HFFc6 (cell line): ENCODE measurements at regions not wholly inside any gene's neighbourhood (a gene's known extent, or its start where the extent isn't known, plus 50 kb on each side); places are given as distances from the start of the nearest gene placed in this dataset.

Experiments
- DNase-seq: peaks from one replicate; pipeline ENCODE4 v3.0.0-alpha.2; 2018
- H3K27ac Mint-ChIP-seq: 2 replicates; pipeline ENCODE4 v1.8.0; 2020; ENCODE audit warnings: mild to moderate bottlenecking, mixed read lengths
- H3K27me3 Mint-ChIP-seq: 2 replicates; pipeline ENCODE4 v1.8.0; 2021; ENCODE audit warnings: mild to moderate bottlenecking, moderate library complexity, mixed read lengths; ENCODE audit not compliant: insufficient read depth
- H3K36me3 Mint-ChIP-seq: 2 replicates; pipeline ENCODE4 v1.8.0; 2021; ENCODE audit warnings: low read depth, mixed read lengths
- H3K4me1 Mint-ChIP-seq: 2 replicates; pipeline ENCODE4 v1.8.0; 2020; ENCODE audit warnings: low read depth, mixed read lengths
- H3K4me3 Mint-ChIP-seq: 2 replicates; pipeline ENCODE4 v1.8.0; 2020; ENCODE audit warnings: mild to moderate bottlenecking, moderate library complexity, mixed read lengths
- H3K9me3 Mint-ChIP-seq: 2 replicates; pipeline ENCODE4 v1.8.0; 2020; ENCODE audit warnings: mild to moderate bottlenecking, mixed read lengths
- CTCF ChIP-seq: fragments of 200-600 bp; sonication (generic); IDR thresholded peaks from 2 replicates; pipeline ENCODE4 v1.5.0; 2021; ENCODE audit warnings: antibody characterized with exemption, mild to moderate bottlenecking

GRCh38 chr3:191531434-191531972 is 70.5 kb downstream of the PYDC2 start:
- DNase-seq, result peak; percentile 60
- no peak for TF ChIP-seq CTCF
- H3K36me3 Mint-ChIP-seq, result peaks cover 7% of the 10 kb centered on the region; the same call in 1 of the 2 replicates
- H3K4me3 Mint-ChIP-seq, result peak overlapping the region; percentile 6; the same call in 1 of the 2 replicates
- peak overlapping the region; percentile 16; the same call in 1 of the 2 replicates for H3K27ac Mint-ChIP-seq
- H3K9me3 Mint-ChIP-seq, result peaks cover 8% of the 10 kb centered on the region
- H3K4me1 Mint-ChIP-seq, result peaks cover 33% of the 10 kb centered on the region; the same call in 1 of the 2 replicates
- H3K27me3 Mint-ChIP-seq, result no peaks in the 10 kb centered on the region

DNA sequence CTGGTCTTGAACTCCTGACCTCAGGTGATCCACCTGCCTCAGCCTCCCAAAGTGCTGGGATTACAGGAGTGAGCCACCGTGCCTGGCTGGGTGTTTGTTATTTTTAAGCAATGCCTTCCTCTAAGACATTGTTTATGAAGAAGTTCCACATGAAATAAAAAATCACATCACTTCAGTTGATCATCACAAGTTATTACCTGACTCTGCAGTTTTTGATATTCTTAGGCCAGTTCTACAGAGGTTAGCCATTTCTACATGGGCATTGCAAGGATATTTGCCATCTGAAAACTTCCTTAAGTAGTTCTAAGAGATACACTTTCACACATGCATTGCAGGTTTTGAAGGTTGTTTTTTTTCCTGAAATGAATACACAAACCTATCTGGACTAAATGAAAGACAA is 82.1 kb downstream of the PYDC2 start:
- no peak for TF ChIP-seq CTCF
- H3K27me3 Mint-ChIP-seq, result no peaks in the 10 kb centered on the region
- no peak overlapping the region for H3K27ac Mint-ChIP-seq
- no peak overlapping the region for H3K4me3 Mint-ChIP-seq
- no peaks in the 10 kb centered on the region for H3K4me1 Mint-ChIP-seq
- peaks cover 12% of the 10 kb centered on the region for H3K9me3 Mint-ChIP-seq
- H3K36me3 Mint-ChIP-seq, result peaks cover 2% of the 10 kb centered on the region; the same call in 1 of the 2 replicates
- no peak for DNase-seq

DNA sequence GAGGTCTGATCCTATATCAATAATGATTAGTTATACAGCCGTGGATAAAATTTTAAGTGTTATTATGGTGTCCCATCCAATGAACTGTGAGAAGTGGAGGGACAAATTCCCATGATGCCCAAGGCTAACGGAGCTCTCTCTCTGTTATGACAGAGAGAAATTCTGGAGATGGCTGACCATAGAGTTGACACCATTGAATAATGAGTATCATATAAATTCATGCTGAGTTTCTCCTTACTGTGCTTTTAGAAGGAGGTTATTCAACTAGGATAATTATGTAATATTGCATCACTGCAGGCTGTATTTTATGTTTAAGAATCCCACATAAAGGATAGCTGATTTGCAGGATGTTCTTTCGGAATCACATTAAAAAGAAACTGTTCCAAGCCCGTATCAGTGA is 82.9 kb downstream of the PYDC2 start:
- peaks cover 9% of the 10 kb centered on the region; the same call in 1 of the 2 replicates for H3K36me3 Mint-ChIP-seq
- H3K4me3 Mint-ChIP-seq, result no peak overlapping the region
- H3K9me3 Mint-ChIP-seq, result peaks cover 21% of the 10 kb centered on the region
- H3K27me3 Mint-ChIP-seq, result no peaks in the 10 kb centered on the region; the same call in 1 of the 2 replicates
- DNase-seq, result no peak
- no peak overlapping the region for H3K27ac Mint-ChIP-seq
- no peak for TF ChIP-seq CTCF
- no peaks in the 10 kb centered on the region for H3K4me1 Mint-ChIP-seq

- Mint-ChIP-seq H3K4me3 (no peak overlapping the region), H3K9me3 (peaks cover 23% of the 10 kb centered on the region), H3K4me1 (no peaks in the 10 kb centered on the region), H3K27me3 (no peaks in the 10 kb centered on the region; the same call in none of the 2 replicates), H3K36me3 (peaks cover 9% of the 10 kb centered on the region; the same call in 1 of the 2 replicates), H3K27ac (no peak overlapping the region)
- TF ChIP-seq CTCF, result no peak
- no peak for DNase-seq
Measured at GRCh38 chr3:191549357-191549756, 88.4 kb downstream of the PYDC2 start.

DNA sequence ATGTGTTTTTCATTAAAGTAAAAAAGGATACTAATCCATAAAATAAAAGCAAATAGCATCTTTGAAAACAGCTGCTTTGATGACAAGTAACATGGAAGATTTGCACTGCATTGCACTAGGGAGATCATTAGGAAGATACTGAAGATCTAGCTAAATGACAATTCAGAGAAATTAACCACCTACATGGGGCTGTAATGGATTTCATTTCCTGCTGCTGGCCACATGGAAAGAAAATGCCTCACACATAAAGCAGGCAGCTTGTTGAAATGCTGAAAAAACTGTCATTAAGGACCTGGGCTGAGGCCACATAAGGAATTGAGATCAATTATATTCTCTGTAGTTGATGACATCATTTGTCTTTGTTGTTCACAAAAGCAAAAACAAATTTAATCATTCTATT is 94.1 kb downstream of the PYDC2 start:
- Mint-ChIP-seq H3K27me3 (no peaks in the 10 kb centered on the region; the same call in 1 of the 2 replicates), H3K4me1 (no peaks in the 10 kb centered on the region; the same call in 1 of the 2 replicates), H3K4me3 (no peak overlapping the region), H3K36me3 (no peaks in the 10 kb centered on the region), H3K9me3 (peaks cover 3% of the 10 kb centered on the region; the same call in 1 of the 2 replicates), H3K27ac (no peak overlapping the region)
- DNase-seq, result no peak
- TF ChIP-seq CTCF, result no peak
